H9 (cell line): ENCODE measurements at regions not wholly inside any gene's neighbourhood (a gene's known extent, or its start where the extent isn't known, plus 50 kb on each side); places are given as distances from the start of the nearest gene placed in this dataset.

Experiments used
- DNase-seq: peaks from one replicate; pipeline ENCODE4 v3.0.0-alpha.2; 2017
- H2AFZ ChIP-seq: one replicate; pipeline ENCODE4 v1.6.1; 2013; ENCODE audit warnings: mild to moderate bottlenecking, low read length, control low read depth, moderate library complexity
- H2AK5ac ChIP-seq: 2 replicates; pipeline ENCODE4 v1.6.1; 2013; ENCODE audit warnings: low read length, control low read depth, mixed read lengths; ENCODE audit not compliant: insufficient read length
- H2BK120ac ChIP-seq: one replicate; pipeline ENCODE4 v1.6.1; 2013; ENCODE audit warnings: low read depth, mild to moderate bottlenecking, low read length, control low read depth, inconsistent platforms; ENCODE audit not compliant: poor library complexity, severe bottlenecking
- H2BK12ac ChIP-seq: 2 replicates; pipeline ENCODE4 v1.6.1; 2013; ENCODE audit warnings: low read length, control low read depth, mixed read lengths, low read depth; ENCODE audit not compliant: insufficient read length
- H2BK15ac ChIP-seq: 2 replicates; pipeline ENCODE4 v1.6.1; 2013; ENCODE audit warnings: low read depth, low read length, control low read depth
- H2BK20ac ChIP-seq: one replicate; pipeline ENCODE4 v1.6.1; 2013; ENCODE audit warnings: low read depth, mild to moderate bottlenecking, low read length, control low read depth, inconsistent platforms; ENCODE audit not compliant: poor library complexity, severe bottlenecking
- H2BK5ac ChIP-seq: 2 replicates; pipeline ENCODE4 v1.6.1; 2013; ENCODE audit warnings: low read length, control low read depth, mixed read lengths; ENCODE audit not compliant: insufficient read length
- H3K14ac ChIP-seq: 2 replicates; pipeline ENCODE4 v1.6.1; 2013; ENCODE audit warnings: low read length, control low read depth; ENCODE audit not compliant: insufficient read depth
- H3K18ac ChIP-seq: 2 replicates; pipeline ENCODE4 v1.6.1; 2013; ENCODE audit warnings: low read depth, mild to moderate bottlenecking, mixed read lengths, low read length, control low read depth; ENCODE audit not compliant: insufficient read length
- H3K23ac ChIP-seq: 2 replicates; pipeline ENCODE4 v1.6.1; 2013; ENCODE audit warnings: low read length, control low read depth, mixed read lengths, low read depth; ENCODE audit not compliant: insufficient read length
- H3K23me2 ChIP-seq: 2 replicates; pipeline ENCODE4 v1.6.1; 2013; ENCODE audit warnings: low read depth, mild to moderate bottlenecking, mixed read lengths, low read length, control low read depth; ENCODE audit not compliant: insufficient read length, poor library complexity, severe bottlenecking
- H3K27ac ChIP-seq: 2 replicates; pipeline ENCODE4 v1.5.1; 2013; ENCODE audit warnings: low read length, control low read depth, mixed read lengths, low read depth; ENCODE audit not compliant: insufficient read length
- H3K27me3 ChIP-seq: 2 replicates; pipeline ENCODE4 v1.6.1; 2013; ENCODE audit warnings: low read length, control low read depth, inconsistent platforms; ENCODE audit not compliant: insufficient read depth
- H3K4ac ChIP-seq: 2 replicates; pipeline ENCODE4 v1.6.1; 2013; ENCODE audit warnings: low read depth, mild to moderate bottlenecking, control low read depth, inconsistent platforms, low read length, moderate library complexity
- H3K4me1 ChIP-seq: 2 replicates; pipeline ENCODE4 v1.6.1; 2013; ENCODE audit warnings: low read length, control low read depth, inconsistent platforms; ENCODE audit not compliant: insufficient read depth
- H3K4me2 ChIP-seq: 2 replicates; pipeline ENCODE4 v1.6.1; 2013; ENCODE audit warnings: low read length, control low read depth, mixed read lengths; ENCODE audit not compliant: insufficient read length, insufficient read depth
- H3K56ac ChIP-seq: 2 replicates; pipeline ENCODE4 v1.6.1; 2013; ENCODE audit warnings: low read depth, mild to moderate bottlenecking, mixed read lengths, low read length, control low read depth; ENCODE audit not compliant: insufficient read length
- H3K79me1 ChIP-seq: 2 replicates; pipeline ENCODE4 v1.6.1; 2013; ENCODE audit warnings: low read depth, mild to moderate bottlenecking, moderate library complexity, low read length, control low read depth, inconsistent platforms; ENCODE audit not compliant: insufficient read depth, poor library complexity, severe bottlenecking
- H3K79me2 ChIP-seq: 2 replicates; pipeline ENCODE4 v1.6.1; 2013; ENCODE audit warnings: low read length, control low read depth, inconsistent platforms; ENCODE audit not compliant: insufficient read depth
- H3K9ac ChIP-seq: 2 replicates; pipeline ENCODE4 v1.6.1; 2013; ENCODE audit warnings: low read length, control low read depth, mixed read lengths; ENCODE audit not compliant: insufficient read length; ENCODE audit errors: extremely low read depth
- H3K9me3 ChIP-seq: one replicate; pipeline ENCODE4 v1.6.1; 2013; ENCODE audit warnings: low read depth, low read length, inconsistent platforms; ENCODE audit not compliant: control insufficient read depth
- H3T11ph ChIP-seq: one replicate; pipeline ENCODE4 v1.6.1; 2013; ENCODE audit warnings: mild to moderate bottlenecking, low read length, control low read depth, inconsistent platforms
- H4K20me1 ChIP-seq: one replicate; pipeline ENCODE4 v1.6.1; 2013; ENCODE audit not compliant: control insufficient read depth, insufficient read length, insufficient read depth
- H4K5ac ChIP-seq: 2 replicates; pipeline ENCODE4 v1.6.1; 2013; ENCODE audit warnings: low read depth, mild to moderate bottlenecking, mixed read lengths, low read length, control low read depth; ENCODE audit not compliant: insufficient read length
- H4K8ac ChIP-seq: replicated peaks from 2 replicates; pipeline ENCODE4 v1.6.1; 2013; ENCODE audit warnings: low read length, control low read depth, mixed read lengths, low read depth; ENCODE audit not compliant: insufficient read length
- H4K91ac ChIP-seq: 2 replicates; pipeline ENCODE4 v1.6.1; 2013; ENCODE audit warnings: low read depth, mild to moderate bottlenecking, moderate library complexity, mixed read lengths, low read length, control low read depth; ENCODE audit not compliant: insufficient read length
- H3K27ac Mint-ChIP-seq, 3 experiments: 2 replicates in 2 of 3; 3 replicates in 1 of 3; pipeline ENCODE4 v1.8.0; 2020 to 2021; ENCODE audit warnings: mixed read lengths in 3 of 3, mild to moderate bottlenecking in 1 of 3, moderate library complexity in 1 of 3
- H3K27me3 Mint-ChIP-seq: 2 replicates; pipeline ENCODE4 v1.8.0; 2021; ENCODE audit warnings: low read depth, mild to moderate bottlenecking, moderate library complexity, mixed read lengths
- H3K36me3 Mint-ChIP-seq, 3 experiments: 2 replicates in 2 of 3; 3 replicates in 1 of 3; pipeline ENCODE4 v1.8.0; 2020 to 2021; ENCODE audit warnings: low read depth in 3 of 3, mixed read lengths in 3 of 3; ENCODE audit not compliant: insufficient read depth in 1 of 3
- H3K4me1 Mint-ChIP-seq, 2 experiments: 2 replicates each; pipeline ENCODE4 v1.8.0; 2020; ENCODE audit warnings: mixed read lengths in 2 of 2
- H3K4me3 Mint-ChIP-seq, 2 experiments: 2 replicates in 1 of 2; 3 replicates in 1 of 2; pipeline ENCODE4 v1.8.0; 2020 to 2021; ENCODE audit warnings: mild to moderate bottlenecking in 2 of 2, mixed read lengths in 2 of 2, moderate library complexity in 1 of 2
- H3K9me3 Mint-ChIP-seq, 2 experiments: 2 replicates in 1 of 2; 3 replicates in 1 of 2; pipeline ENCODE4 v1.8.0; 2020; ENCODE audit warnings: mild to moderate bottlenecking in 2 of 2, mixed read lengths in 2 of 2, moderate library complexity in 1 of 2
- WGBS: extraction: QIAGEN DNeasy Blood & Tissue Kit; methylation state at CpG from one replicate; pipeline ENCODE4 v1.1.7; 2013; ENCODE audit warnings: missing lambda C conversion rate, low lambda C conversion rate, mixed read lengths; ENCODE audit not compliant: insufficient read length; ENCODE audit errors: extremely low coverage; 5-methylcytosine and 5-hydroxymethylcytosine counted together
- TF ChIP-seq, protein P1 (sequence below): fragments of 200-600 bp; sonication (generic); conservative IDR thresholded peaks from 3 replicates; pipeline ENCODE4 v1.8.0; 2021; ENCODE audit warnings: antibody characterized with exemption, mild to moderate bottlenecking

DNA sequence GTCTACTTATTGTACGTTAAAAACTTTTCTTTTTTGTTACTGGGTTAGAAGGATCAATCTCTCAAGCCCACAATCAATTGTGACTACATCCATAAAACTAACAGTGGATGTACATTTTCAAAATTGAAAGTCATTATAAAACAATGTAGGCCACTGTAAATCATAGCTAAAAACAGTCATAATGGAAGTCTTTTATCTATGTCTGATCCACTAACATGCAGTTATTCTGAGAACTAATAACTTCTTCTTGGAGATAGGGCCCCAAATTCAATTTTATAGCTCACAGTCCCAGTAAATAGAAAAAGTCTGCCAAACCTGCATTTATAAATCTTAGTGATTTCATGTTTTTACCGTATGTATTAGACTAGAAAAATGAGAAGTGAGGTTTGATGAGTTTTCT lies 187.3 kb upstream of the MMS22L start:
- no peak overlapping the region for H3K27ac Mint-ChIP-seq
- TF ChIP-seq, protein P1, sequence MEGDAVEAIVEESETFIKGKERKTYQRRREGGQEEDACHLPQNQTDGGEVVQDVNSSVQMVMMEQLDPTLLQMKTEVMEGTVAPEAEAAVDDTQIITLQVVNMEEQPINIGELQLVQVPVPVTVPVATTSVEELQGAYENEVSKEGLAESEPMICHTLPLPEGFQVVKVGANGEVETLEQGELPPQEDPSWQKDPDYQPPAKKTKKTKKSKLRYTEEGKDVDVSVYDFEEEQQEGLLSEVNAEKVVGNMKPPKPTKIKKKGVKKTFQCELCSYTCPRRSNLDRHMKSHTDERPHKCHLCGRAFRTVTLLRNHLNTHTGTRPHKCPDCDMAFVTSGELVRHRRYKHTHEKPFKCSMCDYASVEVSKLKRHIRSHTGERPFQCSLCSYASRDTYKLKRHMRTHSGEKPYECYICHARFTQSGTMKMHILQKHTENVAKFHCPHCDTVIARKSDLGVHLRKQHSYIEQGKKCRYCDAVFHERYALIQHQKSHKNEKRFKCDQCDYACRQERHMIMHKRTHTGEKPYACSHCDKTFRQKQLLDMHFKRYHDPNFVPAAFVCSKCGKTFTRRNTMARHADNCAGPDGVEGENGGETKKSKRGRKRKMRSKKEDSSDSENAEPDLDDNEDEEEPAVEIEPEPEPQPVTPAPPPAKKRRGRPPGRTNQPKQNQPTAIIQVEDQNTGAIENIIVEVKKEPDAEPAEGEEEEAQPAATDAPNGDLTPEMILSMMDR, result no peak
- no peak overlapping the region for H3K4ac ChIP-seq

More for the DNA sequence above, 187.3 kb upstream of the MMS22L start:
- no peaks in the 10 kb centered on the region for H3K36me3 Mint-ChIP-seq
- no CpG with 5 or more reads among the region's 2 CpGs for WGBS
- Histone ChIP-seq H3K23me2 (no peaks in the 10 kb centered on the region), H4K8ac (no peak overlapping the region), H2BK5ac (no peak overlapping the region), H2BK120ac (no peak overlapping the region), H3K9ac (no peak overlapping the region), H3K14ac (no peak overlapping the region), H2BK15ac (no peak overlapping the region), H4K5ac (no peak overlapping the region), H2AFZ (no peak overlapping the region), H3K9me3 (no peaks in the 10 kb centered on the region), H3K23ac (no peak overlapping the region), H3K27ac (no peak overlapping the region), H3K79me1 (no peaks in the 10 kb centered on the region), H4K91ac (no peak overlapping the region), H2AK5ac (no peak overlapping the region), H2BK12ac (no peak overlapping the region), H3K18ac (no peak overlapping the region), H4K20me1 (no peaks in the 10 kb centered on the region), H3K56ac (no peak overlapping the region), H2BK20ac (no peak overlapping the region), H3T11ph (no peak overlapping the region), H3K27me3 (no peaks in the 10 kb centered on the region), H3K79me2 (no peaks in the 10 kb centered on the region), H3K4me1 (no peaks in the 10 kb centered on the region; the same call in 1 of the 2 replicates), H3K4me2 (no peak overlapping the region)
- H3K4me1 Mint-ChIP-seq, result peaks cover 7 to 11% of the 10 kb centered on the region in 2 experiments
- no peak for DNase-seq
- no peak overlapping the region for H3K4me3 Mint-ChIP-seq
- H3K27me3 Mint-ChIP-seq, result peaks cover 2% of the 10 kb centered on the region; the same call in 1 of the 2 replicates
- H3K9me3 Mint-ChIP-seq, result no peaks in the 10 kb centered on the region
